HL-60 (cell line): ENCODE measurements at regions not wholly inside any gene's neighbourhood (a gene's known extent, or its start where the extent isn't known, plus 50 kb on each side); places are given as distances from the start of the nearest gene placed in this dataset.

Experiments
- GABPA ChIP-seq: IDR thresholded peaks from 2 replicates; pipeline ENCODE4 v1.6.1; 2012; ENCODE audit warnings: low read depth
- POLR2AphosphoS5 ChIP-seq: IDR thresholded peaks from 2 replicates; pipeline ENCODE4 v1.6.1; 2012; ENCODE audit warnings: low read depth
- SPI1 ChIP-seq: IDR thresholded peaks from 2 replicates; pipeline ENCODE4 v1.6.1; 2012; ENCODE audit warnings: low read depth, mild to moderate bottlenecking, borderline replicate concordance
- TF ChIP-seq, protein P1 (sequence below): IDR thresholded peaks from one replicate; pipeline ENCODE4 v1.5.1; 2011; ENCODE audit warnings: low read length, control low read depth, inconsistent platforms; ENCODE audit not compliant: insufficient read depth
- TF ChIP-seq, protein P2 (sequence below): IDR thresholded peaks from 2 replicates; pipeline ENCODE4 v1.6.1; 2012; ENCODE audit warnings: low read depth; ENCODE audit not compliant: insufficient replicate concordance

GRCh38 chr13:107721125-107721869, 494.0 kb downstream of the LIG4 start:
- TF ChIP-seq, protein P1, sequence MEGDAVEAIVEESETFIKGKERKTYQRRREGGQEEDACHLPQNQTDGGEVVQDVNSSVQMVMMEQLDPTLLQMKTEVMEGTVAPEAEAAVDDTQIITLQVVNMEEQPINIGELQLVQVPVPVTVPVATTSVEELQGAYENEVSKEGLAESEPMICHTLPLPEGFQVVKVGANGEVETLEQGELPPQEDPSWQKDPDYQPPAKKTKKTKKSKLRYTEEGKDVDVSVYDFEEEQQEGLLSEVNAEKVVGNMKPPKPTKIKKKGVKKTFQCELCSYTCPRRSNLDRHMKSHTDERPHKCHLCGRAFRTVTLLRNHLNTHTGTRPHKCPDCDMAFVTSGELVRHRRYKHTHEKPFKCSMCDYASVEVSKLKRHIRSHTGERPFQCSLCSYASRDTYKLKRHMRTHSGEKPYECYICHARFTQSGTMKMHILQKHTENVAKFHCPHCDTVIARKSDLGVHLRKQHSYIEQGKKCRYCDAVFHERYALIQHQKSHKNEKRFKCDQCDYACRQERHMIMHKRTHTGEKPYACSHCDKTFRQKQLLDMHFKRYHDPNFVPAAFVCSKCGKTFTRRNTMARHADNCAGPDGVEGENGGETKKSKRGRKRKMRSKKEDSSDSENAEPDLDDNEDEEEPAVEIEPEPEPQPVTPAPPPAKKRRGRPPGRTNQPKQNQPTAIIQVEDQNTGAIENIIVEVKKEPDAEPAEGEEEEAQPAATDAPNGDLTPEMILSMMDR = no peak
- TF ChIP-seq POLR2AphosphoS5 = no peak
- TF ChIP-seq, protein P2, sequence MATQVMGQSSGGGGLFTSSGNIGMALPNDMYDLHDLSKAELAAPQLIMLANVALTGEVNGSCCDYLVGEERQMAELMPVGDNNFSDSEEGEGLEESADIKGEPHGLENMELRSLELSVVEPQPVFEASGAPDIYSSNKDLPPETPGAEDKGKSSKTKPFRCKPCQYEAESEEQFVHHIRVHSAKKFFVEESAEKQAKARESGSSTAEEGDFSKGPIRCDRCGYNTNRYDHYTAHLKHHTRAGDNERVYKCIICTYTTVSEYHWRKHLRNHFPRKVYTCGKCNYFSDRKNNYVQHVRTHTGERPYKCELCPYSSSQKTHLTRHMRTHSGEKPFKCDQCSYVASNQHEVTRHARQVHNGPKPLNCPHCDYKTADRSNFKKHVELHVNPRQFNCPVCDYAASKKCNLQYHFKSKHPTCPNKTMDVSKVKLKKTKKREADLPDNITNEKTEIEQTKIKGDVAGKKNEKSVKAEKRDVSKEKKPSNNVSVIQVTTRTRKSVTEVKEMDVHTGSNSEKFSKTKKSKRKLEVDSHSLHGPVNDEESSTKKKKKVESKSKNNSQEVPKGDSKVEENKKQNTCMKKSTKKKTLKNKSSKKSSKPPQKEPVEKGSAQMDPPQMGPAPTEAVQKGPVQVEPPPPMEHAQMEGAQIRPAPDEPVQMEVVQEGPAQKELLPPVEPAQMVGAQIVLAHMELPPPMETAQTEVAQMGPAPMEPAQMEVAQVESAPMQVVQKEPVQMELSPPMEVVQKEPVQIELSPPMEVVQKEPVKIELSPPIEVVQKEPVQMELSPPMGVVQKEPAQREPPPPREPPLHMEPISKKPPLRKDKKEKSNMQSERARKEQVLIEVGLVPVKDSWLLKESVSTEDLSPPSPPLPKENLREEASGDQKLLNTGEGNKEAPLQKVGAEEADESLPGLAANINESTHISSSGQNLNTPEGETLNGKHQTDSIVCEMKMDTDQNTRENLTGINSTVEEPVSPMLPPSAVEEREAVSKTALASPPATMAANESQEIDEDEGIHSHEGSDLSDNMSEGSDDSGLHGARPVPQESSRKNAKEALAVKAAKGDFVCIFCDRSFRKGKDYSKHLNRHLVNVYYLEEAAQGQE = no peak
- no peak for TF ChIP-seq GABPA
- TF ChIP-seq SPI1 = no peak
